ENCODE measurements at regions not wholly inside any gene's neighbourhood (a gene's known extent, or its start where the extent isn't known, plus 50 kb on each side); places are given as distances from the start of the nearest gene placed in this dataset.
"Not testable (repeated sequence)": the region's sequence is repeated elsewhere in the genome, so short reads cannot be mapped to it uniquely, and the experiment has no call there.

GRCh38 chr21:8757399-8758093, 1763.8 kb upstream of the TPTE start:
- H3K27me3 ChIP-seq (ENCODE audit: control insufficient read depth, insufficient read depth, low read length); H3K4me3 ChIP-seq (ENCODE audit: low read length in 3 of 3); FAIRE-seq; H3K4me1 ChIP-seq (ENCODE audit: control insufficient read depth in 2 of 3, insufficient read depth in 2 of 3, low read depth in 1 of 3, low read length in 3 of 3); H3K9ac ChIP-seq (ENCODE audit: low read length in 3 of 3); H3K9me3 ChIP-seq (ENCODE audit: control insufficient read depth in 2 of 3, insufficient read depth in 1 of 3, low read length in 3 of 3); intact Hi-C loops (cut with DNase I); DNase-seq; H3K27ac ChIP-seq (ENCODE audit: low read depth in 2 of 2, low read length in 2 of 2); H3K36me3 ChIP-seq (ENCODE audit: control insufficient read depth in 2 of 3, insufficient read depth in 3 of 3, low read length in 3 of 3): not testable (repeated sequence)

DNA sequence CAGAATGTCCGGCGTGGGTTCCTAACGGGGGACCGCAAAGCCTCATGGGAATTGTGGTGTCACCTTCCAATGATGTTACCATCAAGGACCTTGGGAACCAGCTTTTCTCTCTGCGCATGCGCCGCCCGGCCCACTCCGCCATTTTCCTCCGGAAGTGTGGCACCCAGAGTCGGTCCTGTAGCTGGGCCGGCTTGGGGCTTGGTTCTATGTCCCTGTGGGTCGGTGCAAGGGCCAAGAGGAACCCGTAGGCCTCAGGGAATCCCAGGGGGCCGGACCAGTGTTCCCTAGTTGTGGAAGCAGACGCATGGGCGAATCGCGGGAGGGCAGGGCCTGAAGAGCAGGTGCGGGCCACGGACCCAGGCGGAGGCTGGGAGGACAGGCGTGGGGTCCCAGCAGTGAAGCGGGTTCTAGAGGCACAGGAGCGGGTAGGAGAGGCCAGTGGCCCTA, 1762.4 kb upstream of the TPTE start:
- H3K4me1 ChIP-seq (ENCODE audit: control insufficient read depth in 2 of 3, insufficient read depth in 2 of 3, low read depth in 1 of 3, low read length in 3 of 3); H3K9ac ChIP-seq (ENCODE audit: low read length in 3 of 3); intact Hi-C loops (cut with DNase I); H3K27ac ChIP-seq (ENCODE audit: low read depth in 2 of 2, low read length in 2 of 2); H3K27me3 ChIP-seq (ENCODE audit: control insufficient read depth, insufficient read depth, low read length); H3K36me3 ChIP-seq (ENCODE audit: control insufficient read depth in 2 of 3, insufficient read depth in 3 of 3, low read length in 3 of 3); FAIRE-seq; H3K4me3 ChIP-seq (ENCODE audit: low read length in 3 of 3); H3K9me3 ChIP-seq (ENCODE audit: control insufficient read depth in 2 of 3, insufficient read depth in 1 of 3, low read length in 3 of 3): not testable (repeated sequence)
- DNase-seq: peak in 1 of 5 donors; percentile 87

DNA sequence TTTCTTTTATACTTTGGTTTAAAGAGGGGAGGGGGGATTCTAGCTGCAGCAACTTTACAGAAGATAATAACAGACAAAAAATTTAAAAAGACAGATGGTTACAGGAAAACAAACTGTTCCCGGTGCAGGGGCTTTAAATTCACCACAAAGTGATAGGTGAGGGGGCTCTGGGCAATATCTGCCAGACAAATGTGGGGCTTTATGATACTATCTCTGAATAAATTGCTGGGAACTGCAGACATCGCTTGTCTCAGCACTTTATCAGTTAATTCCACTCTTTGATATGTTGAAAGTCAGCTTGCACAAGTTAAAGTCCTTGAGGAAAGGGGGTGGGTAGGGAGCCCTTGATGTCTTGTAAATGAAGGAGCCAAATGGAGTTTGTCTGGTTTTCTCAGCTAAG, 1759.1 kb upstream of the TPTE start:
- H3K9me3 ChIP-seq (ENCODE audit: control insufficient read depth in 2 of 3, insufficient read depth in 1 of 3, low read length in 3 of 3); H3K36me3 ChIP-seq (ENCODE audit: control insufficient read depth in 2 of 3, insufficient read depth in 3 of 3, low read length in 3 of 3); H3K4me1 ChIP-seq (ENCODE audit: control insufficient read depth in 2 of 3, insufficient read depth in 2 of 3, low read depth in 1 of 3, low read length in 3 of 3); FAIRE-seq; H3K4me3 ChIP-seq (ENCODE audit: low read length in 3 of 3); DNase-seq; intact Hi-C loops (cut with DNase I); H3K27me3 ChIP-seq (ENCODE audit: control insufficient read depth, insufficient read depth, low read length); H3K9ac ChIP-seq (ENCODE audit: low read length in 3 of 3); H3K27ac ChIP-seq (ENCODE audit: low read depth in 2 of 2, low read length in 2 of 2): not testable (repeated sequence)

DNA sequence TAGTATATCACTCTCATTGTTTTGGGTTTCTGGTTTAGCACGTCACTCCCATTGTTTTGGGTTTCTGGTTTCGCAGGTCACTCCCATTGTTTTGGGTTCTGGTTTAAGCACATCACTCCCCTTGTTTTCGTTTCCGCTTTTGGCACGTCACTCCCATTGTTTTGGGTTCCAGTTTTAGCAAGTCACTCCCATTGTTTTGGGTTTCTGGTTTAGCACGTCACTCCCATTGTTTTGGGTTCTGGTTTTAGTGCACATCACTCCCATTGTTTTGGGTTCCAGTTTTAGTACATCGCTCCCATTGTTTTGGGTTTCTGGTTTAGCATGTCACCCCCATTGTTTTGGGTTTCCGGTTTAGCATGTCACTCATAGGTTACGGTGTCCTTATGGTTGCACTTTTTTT, 1757.0 kb upstream of the TPTE start:
- FAIRE-seq; H3K27me3 ChIP-seq (ENCODE audit: control insufficient read depth, insufficient read depth, low read length); H3K4me1 ChIP-seq (ENCODE audit: control insufficient read depth in 2 of 3, insufficient read depth in 2 of 3, low read depth in 1 of 3, low read length in 3 of 3); DNase-seq; H3K36me3 ChIP-seq (ENCODE audit: control insufficient read depth in 2 of 3, insufficient read depth in 3 of 3, low read length in 3 of 3); H3K9me3 ChIP-seq (ENCODE audit: control insufficient read depth in 2 of 3, insufficient read depth in 1 of 3, low read length in 3 of 3); H3K4me3 ChIP-seq (ENCODE audit: low read length in 3 of 3); intact Hi-C loops (cut with DNase I); H3K9ac ChIP-seq (ENCODE audit: low read length in 3 of 3); H3K27ac ChIP-seq (ENCODE audit: low read depth in 2 of 2, low read length in 2 of 2): not testable (repeated sequence)

- H3K4me3 ChIP-seq (ENCODE audit: low read length in 3 of 3); FAIRE-seq; H3K4me1 ChIP-seq (ENCODE audit: control insufficient read depth in 2 of 3, insufficient read depth in 2 of 3, low read depth in 1 of 3, low read length in 3 of 3); H3K9me3 ChIP-seq (ENCODE audit: control insufficient read depth in 2 of 3, insufficient read depth in 1 of 3, low read length in 3 of 3); intact Hi-C loops (cut with DNase I); DNase-seq; H3K9ac ChIP-seq (ENCODE audit: low read length in 3 of 3); H3K36me3 ChIP-seq (ENCODE audit: control insufficient read depth in 2 of 3, insufficient read depth in 3 of 3, low read length in 3 of 3); H3K27ac ChIP-seq (ENCODE audit: low read depth in 2 of 2, low read length in 2 of 2); H3K27me3 ChIP-seq (ENCODE audit: control insufficient read depth, insufficient read depth, low read length): not testable (repeated sequence)
These were observed 1755.2 kb upstream of the TPTE start for GRCh38 chr21:8766142-8766541.

GRCh38 chr21:8772910-8773514, 1748.4 kb upstream of the TPTE start:
- FAIRE-seq; H3K36me3 ChIP-seq (ENCODE audit: control insufficient read depth in 2 of 3, insufficient read depth in 3 of 3, low read length in 3 of 3); DNase-seq; intact Hi-C loops (cut with DNase I); H3K27me3 ChIP-seq (ENCODE audit: control insufficient read depth, insufficient read depth, low read length); H3K4me3 ChIP-seq (ENCODE audit: low read length in 3 of 3); H3K27ac ChIP-seq (ENCODE audit: low read depth in 2 of 2, low read length in 2 of 2); H3K9ac ChIP-seq (ENCODE audit: low read length in 3 of 3); H3K4me1 ChIP-seq (ENCODE audit: control insufficient read depth in 2 of 3, insufficient read depth in 2 of 3, low read depth in 1 of 3, low read length in 3 of 3); H3K9me3 ChIP-seq (ENCODE audit: control insufficient read depth in 2 of 3, insufficient read depth in 1 of 3, low read length in 3 of 3): not testable (repeated sequence)

DNA sequence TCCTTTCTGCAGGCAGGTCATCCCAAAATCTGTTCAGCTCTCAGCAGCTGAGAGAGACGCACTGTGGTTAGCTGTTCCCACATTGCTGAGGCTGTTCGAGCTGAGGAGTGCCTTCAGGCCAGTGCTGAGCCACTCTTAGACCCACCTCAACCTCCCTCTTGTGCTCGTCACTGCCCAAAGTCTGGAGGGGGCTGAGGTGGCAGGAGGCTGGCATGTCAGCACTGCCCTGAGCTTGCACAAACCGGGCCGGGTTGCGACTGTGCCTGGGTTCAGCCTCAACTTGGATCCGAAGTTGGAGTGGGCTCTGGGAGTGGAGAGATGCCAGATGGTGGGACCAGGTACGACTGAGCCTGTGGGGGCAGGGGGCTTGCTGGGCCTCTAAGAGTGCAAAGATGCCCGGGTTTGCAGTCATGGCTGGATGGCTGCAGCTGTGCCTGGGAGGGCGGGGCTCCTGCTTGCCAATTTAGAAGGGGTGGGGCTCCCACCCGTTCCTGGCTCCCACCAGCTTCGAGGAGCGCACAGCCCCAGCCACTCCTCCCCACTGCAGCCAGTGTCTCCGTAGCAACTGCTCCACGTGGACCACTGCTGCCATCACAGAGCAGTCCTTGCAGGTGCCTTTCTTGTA, 1745.7 kb upstream of the TPTE start:
- H3K27ac ChIP-seq (ENCODE audit: low read depth in 2 of 2, low read length in 2 of 2); H3K9me3 ChIP-seq (ENCODE audit: control insufficient read depth in 2 of 3, insufficient read depth in 1 of 3, low read length in 3 of 3); H3K4me3 ChIP-seq (ENCODE audit: low read length in 3 of 3); H3K4me1 ChIP-seq (ENCODE audit: control insufficient read depth in 2 of 3, insufficient read depth in 2 of 3, low read depth in 1 of 3, low read length in 3 of 3); H3K27me3 ChIP-seq (ENCODE audit: control insufficient read depth, insufficient read depth, low read length); FAIRE-seq; intact Hi-C loops (cut with DNase I); H3K36me3 ChIP-seq (ENCODE audit: control insufficient read depth in 2 of 3, insufficient read depth in 3 of 3, low read length in 3 of 3); DNase-seq; H3K9ac ChIP-seq (ENCODE audit: low read length in 3 of 3): not testable (repeated sequence)

DNA sequence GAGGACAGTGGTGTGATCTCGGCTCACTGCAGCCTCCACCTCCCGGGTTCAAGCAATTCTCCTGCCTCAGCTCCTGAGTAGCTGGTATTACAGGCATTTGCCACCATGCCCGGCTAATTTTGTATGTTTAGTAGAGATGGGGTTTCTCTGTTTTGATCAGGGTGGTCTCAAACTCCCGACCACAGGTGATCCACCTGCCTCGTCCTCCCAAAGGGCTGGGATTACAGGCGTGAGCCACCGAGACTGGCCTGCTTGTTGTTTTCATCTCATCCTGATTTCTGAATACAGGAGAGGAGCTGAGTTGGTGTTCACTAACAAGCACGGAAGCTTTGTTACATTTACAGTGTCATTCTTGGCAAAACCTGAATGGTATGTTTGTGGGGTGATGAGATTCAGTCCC, 1744.1 kb upstream of the TPTE start:
- DNase-seq; H3K4me3 ChIP-seq (ENCODE audit: low read length in 3 of 3); FAIRE-seq; intact Hi-C loops (cut with DNase I); H3K4me1 ChIP-seq (ENCODE audit: control insufficient read depth in 2 of 3, insufficient read depth in 2 of 3, low read depth in 1 of 3, low read length in 3 of 3); H3K27me3 ChIP-seq (ENCODE audit: control insufficient read depth, insufficient read depth, low read length); H3K9me3 ChIP-seq (ENCODE audit: control insufficient read depth in 2 of 3, insufficient read depth in 1 of 3, low read length in 3 of 3); H3K9ac ChIP-seq (ENCODE audit: low read length in 3 of 3); H3K27ac ChIP-seq (ENCODE audit: low read depth in 2 of 2, low read length in 2 of 2); H3K36me3 ChIP-seq (ENCODE audit: control insufficient read depth in 2 of 3, insufficient read depth in 3 of 3, low read length in 3 of 3): not testable (repeated sequence)

All from kidney (tissue), 10 donors.